HG03139 (cell line): ENCODE measurements at regions not wholly inside any gene's neighbourhood (a gene's known extent, or its start where the extent isn't known, plus 50 kb on each side); places are given as distances from the start of the nearest gene placed in this dataset.
"Not testable (repeated sequence)": the region's sequence is repeated elsewhere in the genome, so short reads cannot be mapped to it uniquely, and the experiment has no call there.

Experiments
- ATAC-seq: cut with Tn5 transposase; IDR thresholded peaks from one replicate; pipeline ENCODE4 v1.9.1; 2021; ENCODE audit not compliant: unreplicated experiment

DNA sequence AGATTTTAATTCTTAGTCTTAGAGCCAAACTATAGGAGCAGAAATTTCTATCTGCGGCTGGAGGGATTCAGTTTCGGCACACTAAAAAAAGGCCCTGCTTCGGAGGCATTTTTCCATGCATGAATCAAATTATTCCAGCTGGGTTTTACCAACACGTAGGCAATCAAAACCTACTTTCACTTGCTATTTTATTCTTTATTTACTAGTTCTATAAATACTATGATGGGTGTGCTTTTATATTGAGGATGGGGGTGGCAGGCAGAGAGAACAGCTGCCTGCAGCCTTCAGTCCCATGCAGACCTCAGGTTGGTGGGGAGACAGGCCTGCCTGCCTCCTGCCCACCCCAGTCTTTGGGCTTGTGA is 609.8 kb downstream of the BCOR start:
- no peak for ATAC-seq

DNA sequence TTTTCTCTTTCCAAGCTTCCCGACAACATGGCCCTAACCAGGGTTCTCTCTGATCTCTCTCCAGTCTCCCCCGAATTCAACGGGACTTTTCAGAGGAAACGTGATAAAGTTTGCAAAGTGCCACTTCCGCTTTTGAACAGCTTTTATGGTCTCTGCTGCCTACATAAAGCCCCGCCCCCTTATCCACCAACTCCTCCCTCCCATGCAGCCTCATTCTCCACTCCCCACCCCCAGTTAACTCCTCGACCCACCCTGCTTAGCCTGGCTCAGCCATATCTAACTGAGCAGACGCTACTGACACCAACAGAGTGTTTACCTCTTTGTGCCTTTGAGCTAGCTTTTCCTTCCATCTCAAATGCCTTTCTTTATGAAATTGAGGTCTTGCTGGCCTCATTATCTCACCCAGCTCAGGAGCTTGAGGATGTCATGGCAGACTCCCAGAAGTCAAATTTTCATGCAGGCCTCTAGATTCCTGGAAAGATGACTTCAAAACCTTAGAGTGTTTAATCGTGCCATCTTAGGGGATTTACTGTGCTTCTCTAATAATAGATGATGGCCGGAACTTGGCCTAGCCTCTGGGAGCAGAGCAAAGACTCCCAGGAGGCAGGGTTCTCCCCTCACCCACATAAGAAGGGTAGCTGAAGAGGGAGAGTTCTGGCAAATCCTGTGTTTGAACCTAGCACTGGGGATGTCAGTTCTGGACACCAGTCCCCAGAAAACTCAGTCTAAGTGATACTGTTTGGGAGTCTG is 606.0 kb downstream of the BCOR start:
- peak; percentile 55 for ATAC-seq

DNA sequence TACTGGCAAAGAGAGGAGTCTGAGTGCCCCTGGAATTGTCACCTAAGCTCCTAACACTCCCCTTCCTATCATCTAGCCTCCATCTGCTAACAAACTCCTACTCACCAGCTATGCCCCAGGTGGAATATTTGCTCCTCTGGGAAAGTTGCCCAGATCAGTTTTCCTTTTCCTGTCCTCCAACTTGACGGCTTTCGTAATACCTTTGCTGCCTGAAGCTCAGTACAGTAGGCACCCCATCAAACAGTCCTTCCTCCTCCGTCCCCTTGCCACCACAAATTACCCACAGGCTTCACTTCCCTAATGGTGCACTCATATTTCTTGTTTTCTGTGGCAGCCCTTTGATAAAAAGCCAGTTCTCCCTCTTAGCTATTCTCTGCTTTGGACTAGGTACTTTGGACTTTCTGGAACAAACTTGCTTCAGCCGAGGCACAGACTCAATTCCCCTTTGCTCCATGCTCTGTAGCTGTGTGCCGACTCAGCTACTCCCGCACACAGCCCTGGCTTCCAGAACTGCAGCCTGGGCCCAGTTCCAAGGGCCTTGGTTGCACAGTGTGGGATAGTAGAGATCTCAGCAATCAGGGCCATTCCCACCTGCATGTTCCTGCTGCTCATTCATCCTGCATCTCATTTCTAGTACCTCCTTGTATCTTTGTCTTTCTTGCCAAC is 605.1 kb downstream of the BCOR start:
- ATAC-seq, result peak; percentile 47

DNA sequence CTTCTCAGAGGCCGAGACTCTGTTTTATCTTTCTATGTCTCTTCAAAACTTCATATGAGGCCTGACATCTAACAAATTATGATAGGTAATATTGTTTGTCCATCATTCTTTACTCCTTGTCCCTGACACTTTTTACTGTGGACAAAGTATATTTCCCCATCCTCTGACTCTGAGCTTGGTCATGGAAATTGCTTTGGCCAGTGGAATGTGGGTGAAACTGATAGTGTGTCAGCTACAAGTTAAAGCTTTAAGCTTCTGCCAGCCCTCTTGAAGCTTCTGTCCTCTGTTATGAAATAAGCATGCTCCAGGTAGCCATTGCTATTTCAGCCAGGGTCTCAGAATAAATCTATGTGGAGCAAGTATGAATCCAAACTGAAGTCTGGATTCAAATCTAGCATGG is 604.6 kb downstream of the BCOR start:
- ATAC-seq, result no peak

DNA sequence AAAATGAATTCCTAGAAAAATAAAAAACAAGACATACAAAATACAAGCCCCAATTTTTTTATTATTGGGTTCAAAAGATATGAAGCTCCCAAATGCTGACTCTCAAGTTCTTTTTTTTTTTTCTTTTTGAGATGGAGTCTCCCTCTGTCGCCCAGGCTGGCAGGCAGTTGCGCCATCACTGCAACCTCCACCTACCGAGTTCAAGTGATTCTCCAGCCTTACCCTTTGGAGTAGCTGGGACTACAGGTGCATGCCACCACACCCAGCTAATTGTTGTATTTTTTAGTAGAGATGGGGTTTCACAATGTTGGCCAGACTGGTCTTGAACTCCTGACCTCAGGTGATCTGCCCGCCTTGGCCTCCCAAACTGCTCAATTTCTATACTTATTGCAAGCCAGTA is 600.6 kb downstream of the BCOR start:
- ATAC-seq, result not testable (repeated sequence)

DNA sequence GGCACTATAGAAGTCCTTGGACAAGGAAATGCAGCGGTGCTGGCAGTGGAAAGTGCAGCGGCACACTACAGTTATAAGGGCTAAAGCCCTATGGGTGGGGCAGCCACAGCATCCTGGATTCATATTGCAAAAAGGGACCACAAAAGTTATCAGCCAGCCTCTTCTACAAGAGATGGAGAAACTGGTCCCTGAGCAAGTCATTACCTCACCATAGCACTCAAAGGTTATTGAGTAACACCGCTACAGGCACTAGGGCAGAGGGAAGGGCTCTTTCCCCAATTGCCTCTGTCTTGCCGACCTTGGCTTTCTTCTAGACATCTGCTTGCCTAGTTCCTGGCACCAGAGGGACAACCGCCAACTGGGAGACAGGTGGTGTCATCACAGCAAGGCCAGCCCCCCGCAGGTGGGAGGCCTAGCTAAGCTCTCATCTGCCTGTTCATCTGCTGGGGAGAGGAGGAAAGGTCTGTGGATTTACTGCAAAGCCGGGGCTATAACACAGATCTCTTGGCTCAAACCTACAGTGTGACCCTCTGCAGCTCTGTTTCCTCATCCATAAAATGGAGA is 600.0 kb downstream of the BCOR start:
- no peak for ATAC-seq

DNA sequence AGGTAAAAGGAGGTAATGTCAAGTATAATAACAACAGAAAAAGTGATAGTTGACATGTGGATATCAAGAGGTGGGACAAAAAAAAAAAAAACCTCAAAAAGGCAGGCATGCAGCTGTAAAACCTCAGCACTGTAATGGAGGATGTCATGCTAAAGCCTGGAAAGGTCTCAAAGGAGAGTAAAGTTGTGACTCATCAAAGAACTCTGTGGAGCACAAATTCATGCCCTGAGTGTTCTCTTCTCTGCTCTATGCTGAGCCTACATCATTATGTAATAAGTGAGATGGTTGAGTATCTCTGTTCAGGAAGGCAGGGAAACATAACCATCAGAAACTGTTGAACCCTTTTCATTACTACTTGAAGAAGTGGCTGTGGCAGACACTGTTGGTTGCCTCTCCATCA is 597.8 kb downstream of the BCOR start:
- no peak for ATAC-seq

DNA sequence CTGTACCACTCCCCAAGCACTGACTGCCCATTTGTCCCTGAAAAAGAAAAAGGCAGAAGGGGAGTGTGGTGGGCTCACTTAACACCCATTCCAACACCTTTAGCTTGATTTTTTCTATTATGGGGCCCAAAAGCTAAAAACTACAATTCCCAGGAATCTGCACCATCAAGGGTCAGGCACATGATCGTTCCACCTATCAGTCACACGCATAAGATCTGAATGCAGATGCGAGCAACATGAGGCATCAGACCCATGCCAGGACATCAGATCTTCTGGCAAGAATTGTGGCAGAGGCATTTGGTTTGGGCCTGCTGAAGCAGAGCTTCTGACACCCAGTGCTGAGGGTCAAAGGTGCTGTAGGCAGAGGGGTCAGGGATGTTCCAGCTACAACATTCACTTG is 595.9 kb downstream of the BCOR start:
- no peak for ATAC-seq

DNA sequence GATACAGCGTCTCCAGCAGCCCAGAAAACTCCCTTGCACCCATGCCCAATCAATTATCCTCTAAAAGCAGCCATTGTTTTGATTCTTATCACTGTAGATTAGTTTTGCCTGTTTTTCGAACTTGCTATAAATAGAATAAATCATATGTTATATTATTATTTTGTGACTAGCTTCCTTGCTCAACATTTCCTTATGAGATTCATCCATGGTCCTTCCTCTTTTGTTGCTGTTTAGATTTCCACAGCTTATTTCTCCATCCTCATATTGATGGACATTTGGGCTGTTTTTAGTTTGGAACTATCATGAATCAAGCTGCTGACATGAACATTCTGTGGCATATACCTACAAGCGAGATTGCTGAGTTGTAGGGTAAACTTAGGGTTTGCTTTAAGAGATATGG is 595.3 kb downstream of the BCOR start:
- ATAC-seq, result no peak

DNA sequence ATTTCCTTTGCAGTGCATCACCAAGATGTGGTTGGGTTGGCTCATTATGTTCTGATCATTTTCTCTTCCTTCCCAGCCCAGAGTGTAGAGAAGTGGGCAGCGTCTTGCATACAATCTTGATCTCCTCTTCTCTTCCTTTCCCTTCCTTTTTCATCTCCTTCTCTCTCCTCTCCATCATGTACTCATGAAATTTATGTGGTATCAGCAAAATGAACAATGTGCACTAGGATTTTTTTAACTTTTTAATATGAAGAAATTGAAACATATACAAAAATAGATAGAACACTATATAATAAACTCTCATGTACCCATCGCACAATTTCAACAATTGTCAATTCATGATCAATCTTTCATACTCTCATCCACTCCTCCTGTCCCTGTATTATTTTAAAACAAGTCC is 593.5 kb downstream of the BCOR start:
- ATAC-seq, result no peak

DNA sequence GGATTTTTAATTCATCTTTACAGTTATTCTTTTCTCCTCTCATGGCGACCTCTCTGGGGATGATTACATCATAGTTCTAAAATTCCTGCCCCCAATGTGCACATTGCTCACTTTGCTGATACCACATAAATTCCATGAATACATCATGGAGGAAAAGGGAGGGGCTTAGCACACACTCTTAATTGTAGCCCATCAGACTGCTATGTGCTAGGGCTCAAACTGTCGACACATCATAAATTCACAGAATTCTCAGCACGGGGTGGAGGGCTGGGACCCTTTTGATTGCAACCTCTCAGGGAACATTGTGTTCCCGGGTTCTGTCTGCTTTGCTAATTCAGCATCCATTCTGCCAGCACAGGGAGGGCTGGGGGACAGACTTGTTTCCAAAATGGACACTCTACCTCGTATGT is 592.9 kb downstream of the BCOR start:
- ATAC-seq, result no peak

DNA sequence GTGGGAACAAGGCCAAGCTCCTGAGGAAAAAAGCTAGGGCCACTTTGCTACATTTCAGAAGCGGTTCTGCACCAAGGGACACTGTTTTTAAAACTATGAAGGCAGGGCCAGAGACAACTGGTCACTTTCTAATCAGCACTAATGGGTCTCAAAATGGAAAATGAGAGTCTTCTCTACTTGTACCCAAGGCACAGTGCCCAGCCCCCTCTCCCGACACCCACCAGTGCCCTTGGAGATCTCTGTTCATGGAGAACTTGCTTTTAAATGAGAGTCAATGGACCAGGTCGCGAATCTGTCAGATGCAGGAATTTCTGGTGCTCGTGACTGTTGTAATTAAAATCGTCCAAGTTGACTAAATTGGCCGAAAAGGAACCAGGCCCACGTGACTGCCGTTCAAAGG is 591.6 kb downstream of the BCOR start:
- no peak for ATAC-seq

DNA sequence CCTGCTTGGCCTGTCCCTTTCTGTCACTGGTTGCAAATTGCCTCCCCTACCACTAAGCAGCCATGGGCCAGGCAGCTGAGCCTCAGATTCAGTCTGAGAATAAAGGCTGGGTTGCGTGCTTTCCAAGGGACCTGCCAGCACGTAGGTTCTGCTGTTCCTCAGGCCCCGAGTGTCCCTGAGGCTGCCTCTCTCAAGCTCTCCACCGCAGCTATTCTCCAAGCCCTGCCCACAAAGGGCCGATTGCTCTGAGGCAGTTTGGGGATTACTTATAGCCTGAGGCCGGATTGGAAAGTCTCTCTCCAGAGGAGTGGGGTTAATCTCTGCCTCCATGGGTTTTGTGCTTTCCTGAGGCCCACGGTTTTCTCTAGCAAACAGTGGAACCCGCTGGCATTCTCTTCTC is 590.7 kb downstream of the BCOR start:
- ATAC-seq, result no peak

DNA sequence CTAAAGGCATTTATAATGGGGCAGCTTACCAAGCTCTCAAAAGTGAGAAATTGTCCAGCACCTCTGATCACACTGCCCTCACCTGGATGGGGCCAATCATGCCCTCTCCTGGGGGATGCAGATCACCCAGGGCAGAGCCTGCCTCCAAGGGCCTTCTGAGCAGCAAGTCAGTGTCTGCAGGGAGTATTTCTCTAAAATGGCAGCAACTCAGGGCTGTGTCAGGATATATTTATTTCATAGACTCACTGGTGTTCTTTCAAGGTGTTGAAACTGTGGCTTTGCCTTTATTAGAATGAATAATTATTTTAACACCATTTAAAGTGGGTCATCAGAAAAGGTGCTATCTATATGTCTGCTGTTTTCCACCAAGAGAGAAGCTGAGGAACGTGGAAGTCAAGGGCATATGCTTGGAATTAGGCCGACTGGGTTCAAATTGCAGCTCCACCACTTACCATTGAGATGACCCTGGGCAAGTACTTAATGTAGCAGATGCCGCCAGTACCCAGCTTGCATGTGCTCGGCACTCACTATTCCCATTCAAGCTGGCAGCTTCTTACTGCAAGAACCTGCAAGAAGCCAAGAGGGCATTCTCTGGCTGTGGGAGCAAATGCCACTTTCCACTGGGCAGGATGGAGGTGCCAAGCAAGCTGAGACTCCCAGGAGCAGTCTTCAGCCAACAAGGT is 590.0 kb downstream of the BCOR start:
- ATAC-seq, result no peak

DNA sequence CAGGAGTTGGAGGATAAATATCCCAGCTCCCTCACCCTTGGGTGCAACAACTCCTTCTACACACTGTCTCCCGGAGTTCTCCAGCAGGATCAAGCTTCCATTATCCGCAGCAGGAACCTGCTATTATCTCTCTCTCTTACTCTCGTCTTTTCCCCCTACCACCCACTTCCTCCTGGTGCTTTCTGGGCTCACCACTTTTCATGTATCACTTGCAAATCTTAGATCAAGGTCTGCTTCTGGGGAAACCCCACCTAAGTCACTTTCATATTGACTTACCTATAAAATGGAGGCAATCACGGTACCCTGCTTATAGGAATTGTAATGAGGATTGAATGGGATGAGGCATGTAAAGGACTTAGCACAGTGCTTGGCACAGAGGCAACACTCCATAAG is 589.5 kb downstream of the BCOR start:
- no peak for ATAC-seq

DNA sequence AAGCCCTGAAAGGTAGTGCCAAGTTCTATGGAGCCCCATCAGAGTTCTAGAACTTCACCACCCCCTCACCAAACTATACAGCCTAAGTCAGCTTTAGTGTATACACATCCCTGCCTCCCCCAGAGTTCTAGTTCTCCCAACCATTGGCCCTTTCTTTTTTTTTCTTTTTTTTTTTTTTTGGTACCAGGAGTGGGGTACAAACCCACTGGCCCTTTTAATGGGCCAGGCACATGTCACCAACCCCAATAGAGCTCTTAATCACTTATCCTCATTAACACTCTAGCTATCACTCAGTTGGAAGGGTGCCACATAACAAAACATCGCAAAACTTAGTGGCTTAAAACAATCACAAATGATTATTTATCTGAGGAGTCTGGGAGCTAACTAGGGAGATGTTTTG is 588.6 kb downstream of the BCOR start:
- no peak for ATAC-seq

DNA sequence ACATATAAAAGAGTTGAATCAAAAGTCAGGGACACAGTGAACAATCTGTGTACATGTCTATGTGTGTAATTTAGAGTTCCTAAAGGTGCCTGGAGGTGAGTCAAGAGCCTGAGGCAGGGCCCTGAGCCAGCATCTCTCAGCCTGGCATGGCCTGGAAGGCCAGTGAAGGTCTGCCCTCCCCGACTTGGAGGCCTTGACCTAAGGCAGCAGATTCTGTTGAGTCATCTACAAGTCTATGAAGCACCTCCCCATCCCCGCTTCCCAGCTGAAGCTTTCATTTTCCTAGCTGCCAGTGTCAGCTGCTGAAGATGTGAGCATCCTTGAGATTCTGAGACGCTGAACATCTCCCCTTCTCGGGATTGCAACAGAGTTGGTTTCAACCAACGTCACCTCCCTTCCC is 583.9 kb downstream of the BCOR start:
- ATAC-seq, result no peak

DNA sequence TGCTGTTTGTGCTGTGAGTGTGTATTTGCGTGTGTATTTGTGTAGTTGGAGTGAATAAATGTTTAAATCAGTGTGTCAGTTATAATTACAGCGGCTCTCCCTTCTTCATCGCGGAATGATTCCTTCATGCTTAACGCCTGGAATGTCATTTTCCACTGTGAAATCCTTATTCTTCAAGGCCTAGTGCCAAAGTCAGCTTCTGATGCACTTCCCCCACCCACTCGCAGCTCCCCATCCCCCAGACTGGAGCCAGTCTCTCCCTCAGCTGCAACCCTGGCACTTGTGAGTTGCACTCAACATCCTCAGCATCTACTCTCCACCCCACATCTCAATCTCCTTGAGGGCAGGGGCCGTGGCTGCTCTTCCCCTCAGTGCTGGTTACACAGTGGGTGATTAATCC is 583.0 kb downstream of the BCOR start:
- no peak for ATAC-seq

DNA sequence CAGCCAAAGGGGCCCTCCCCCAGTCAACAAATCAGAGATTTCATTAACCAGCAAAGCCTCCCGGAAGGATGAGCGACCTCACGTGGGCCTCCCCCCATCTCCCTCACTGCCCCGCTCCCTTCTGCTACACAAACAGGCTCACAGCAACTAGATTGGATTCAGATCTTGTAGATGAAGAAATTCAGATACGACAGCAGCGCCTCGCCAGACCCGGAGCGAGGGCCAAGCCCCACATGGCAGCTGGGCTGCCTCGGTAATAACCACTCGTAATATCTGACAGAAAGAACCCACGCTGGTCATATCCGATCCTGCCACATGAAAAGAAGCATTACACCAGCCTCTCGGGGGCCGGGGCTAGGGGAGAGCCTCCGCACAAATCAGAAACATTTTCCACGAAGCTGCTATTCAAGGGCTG is 581.3 kb downstream of the BCOR start:
- ATAC-seq, result no peak

DNA sequence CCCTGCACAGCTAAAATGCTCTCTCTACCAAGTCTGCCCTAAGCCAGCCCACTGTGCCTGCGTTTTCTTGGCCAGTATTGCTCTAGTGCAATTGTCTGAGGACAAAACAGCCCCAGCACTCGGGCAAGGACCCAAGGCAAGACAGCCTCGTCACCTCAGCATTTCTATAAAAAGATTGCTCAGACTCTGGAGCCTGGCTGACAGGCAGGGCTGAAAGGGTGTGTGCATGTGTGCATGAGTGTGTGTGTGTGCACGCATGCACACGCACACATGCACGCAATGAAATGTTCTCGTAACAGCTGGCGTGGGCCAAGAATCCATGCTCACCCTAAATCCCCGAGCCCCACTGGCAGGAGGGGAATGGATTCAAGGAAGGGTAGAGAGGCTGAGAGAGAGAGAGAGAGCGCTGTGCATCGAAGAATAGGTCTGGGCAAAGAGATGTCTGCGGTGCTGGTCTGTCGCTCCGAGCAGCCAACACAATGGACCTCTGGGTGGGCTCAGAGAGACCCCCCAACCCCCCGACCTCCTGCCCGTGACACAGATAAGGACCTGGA is 579.2 kb downstream of the BCOR start:
- ATAC-seq, result no peak

DNA sequence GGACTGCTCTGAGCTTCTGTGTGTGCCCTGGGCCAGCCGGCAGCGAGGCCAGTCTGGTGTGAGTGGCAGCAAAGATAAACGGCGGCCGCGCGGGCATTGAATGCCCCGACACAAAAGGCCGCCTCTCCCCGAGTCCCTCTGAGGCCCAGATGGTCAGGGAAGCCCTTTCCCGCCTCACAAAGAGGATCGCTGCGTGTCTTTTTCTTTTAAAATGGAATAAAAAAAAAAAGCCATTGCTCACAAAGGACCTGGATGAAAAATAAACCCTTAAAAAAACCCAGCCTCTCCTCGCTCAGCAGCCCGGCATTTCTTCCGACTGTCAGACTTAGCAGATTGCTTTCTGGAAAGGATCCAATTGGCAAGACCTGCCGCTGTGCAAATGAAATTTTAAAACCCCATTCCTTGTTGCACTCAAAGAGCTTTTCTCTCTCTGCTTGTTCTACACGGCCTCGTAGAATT is 578.7 kb downstream of the BCOR start:
- no peak for ATAC-seq
